ENCODE measurements at regions not wholly inside any gene's neighbourhood (a gene's known extent, or its start where the extent isn't known, plus 50 kb on each side); places are given as distances from the start of the nearest gene placed in this dataset.

DNA sequence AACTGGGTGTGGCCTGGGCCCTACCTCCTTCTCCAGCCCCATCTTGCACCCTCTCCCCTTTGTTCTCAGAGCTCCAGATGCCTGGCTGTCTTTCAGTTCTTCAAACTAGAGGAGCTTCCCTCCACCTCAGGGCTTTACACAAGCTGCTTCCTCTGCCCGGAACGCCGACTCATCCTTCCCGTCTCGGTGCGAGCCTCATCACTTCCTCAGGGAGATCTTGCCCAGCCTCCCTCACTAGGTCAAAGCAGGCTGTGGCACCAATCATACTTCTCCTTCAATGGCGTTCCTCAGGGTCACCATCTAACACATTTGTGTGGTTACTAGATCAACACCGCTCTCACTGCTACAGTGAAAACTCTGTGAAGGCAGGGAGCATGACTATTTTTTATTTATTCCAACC lies 56.2 kb upstream of the ZSWIM6 start:
- TF ChIP-seq, protein P1, sequence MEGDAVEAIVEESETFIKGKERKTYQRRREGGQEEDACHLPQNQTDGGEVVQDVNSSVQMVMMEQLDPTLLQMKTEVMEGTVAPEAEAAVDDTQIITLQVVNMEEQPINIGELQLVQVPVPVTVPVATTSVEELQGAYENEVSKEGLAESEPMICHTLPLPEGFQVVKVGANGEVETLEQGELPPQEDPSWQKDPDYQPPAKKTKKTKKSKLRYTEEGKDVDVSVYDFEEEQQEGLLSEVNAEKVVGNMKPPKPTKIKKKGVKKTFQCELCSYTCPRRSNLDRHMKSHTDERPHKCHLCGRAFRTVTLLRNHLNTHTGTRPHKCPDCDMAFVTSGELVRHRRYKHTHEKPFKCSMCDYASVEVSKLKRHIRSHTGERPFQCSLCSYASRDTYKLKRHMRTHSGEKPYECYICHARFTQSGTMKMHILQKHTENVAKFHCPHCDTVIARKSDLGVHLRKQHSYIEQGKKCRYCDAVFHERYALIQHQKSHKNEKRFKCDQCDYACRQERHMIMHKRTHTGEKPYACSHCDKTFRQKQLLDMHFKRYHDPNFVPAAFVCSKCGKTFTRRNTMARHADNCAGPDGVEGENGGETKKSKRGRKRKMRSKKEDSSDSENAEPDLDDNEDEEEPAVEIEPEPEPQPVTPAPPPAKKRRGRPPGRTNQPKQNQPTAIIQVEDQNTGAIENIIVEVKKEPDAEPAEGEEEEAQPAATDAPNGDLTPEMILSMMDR (IDR thresholded peaks at IDR 0.05) = no peak
- TF ChIP-seq TCF7L2 (IDR thresholded peaks at IDR 0.05; ENCODE audit: low read depth, low read length) = no peak
- TF ChIP-seq POLR2AphosphoS5 (IDR thresholded peaks at IDR 0.05; ENCODE audit: low read depth, low read length) = no peak
- TF ChIP-seq SIN3A (IDR thresholded peaks at IDR 0.05; ENCODE audit: borderline replicate concordance, insufficient read depth, low read depth, low read length) = no peak
- no peak for TF ChIP-seq REST (IDR thresholded peaks at IDR 0.05; ENCODE audit: insufficient read depth in 1 of 2, low read depth in 2 of 2, low read length in 1 of 2)
